Aorta (tissue), 5 donors: ENCODE measurements at regions not wholly inside any gene's neighbourhood (a gene's known extent, or its start where the extent isn't known, plus 50 kb on each side); places are given as distances from the start of the nearest gene placed in this dataset.

Experiments used
- ATAC-seq: fragments of 200-7000 bp; cut with Tn5 transposase; one replicate; pipeline ENCODE4 v1.9.1; 2022; ENCODE audit warnings: moderate library complexity; ENCODE audit not compliant: low FRiP score
- DNase-seq, 2 donors: peaks; one replicate each; pipeline ENCODE4 v3.0.0-alpha.2; 2020
- H3K27ac ChIP-seq, 2 donors: one replicate each; pipeline ENCODE4 v1.5.1; 2013; ENCODE audit warnings: low read length in 2 of 2, mild to moderate bottlenecking in 2 of 2, moderate library complexity in 2 of 2, control low read depth in 1 of 2, inconsistent platforms in 1 of 2, low read depth in 1 of 2
- H3K27me3 ChIP-seq, 2 donors: one replicate each; pipeline ENCODE4 v1.6.1; 2013; ENCODE audit warnings: control low read depth in 1 of 2, low read length in 1 of 2, mild to moderate bottlenecking in 1 of 2, moderate library complexity in 1 of 2; ENCODE audit not compliant: insufficient read depth in 2 of 2, control insufficient read depth in 1 of 2
- H3K36me3 ChIP-seq, 2 donors: one replicate each; pipeline ENCODE4 v1.6.1; 2013; ENCODE audit warnings: control low read depth in 1 of 2, low read length in 1 of 2, mild to moderate bottlenecking in 1 of 2; ENCODE audit not compliant: insufficient read depth in 2 of 2, control insufficient read depth in 1 of 2
- H3K4me1 ChIP-seq, 2 donors: one replicate each; pipeline ENCODE4 v1.6.1; 2013; ENCODE audit warnings: low read length in 2 of 2, control low read depth in 1 of 2, mild to moderate bottlenecking in 1 of 2, moderate library complexity in 1 of 2; ENCODE audit not compliant: insufficient read depth in 2 of 2, control insufficient read depth in 1 of 2
- H3K4me3 ChIP-seq, 2 donors: one replicate each; pipeline ENCODE4 v1.5.1; 2013; ENCODE audit warnings: low read length in 2 of 2, control low read depth in 1 of 2, mild to moderate bottlenecking in 1 of 2
- H3K9me3 ChIP-seq: one replicate; pipeline ENCODE4 v1.6.1; 2013; ENCODE audit warnings: mild to moderate bottlenecking, low read length; ENCODE audit not compliant: control insufficient read depth
- WGBS, 2 donors: extraction: QIAGEN DNeasy Blood & Tissue Kit; methylation state at CpG; one replicate each; pipeline ENCODE4 v1.1.7; 2013; 5-methylcytosine and 5-hydroxymethylcytosine counted together
- intact Hi-C, 2 donors: fragments of 100-400 bp; cut with DNase I; formaldehyde crosslinking; loops; one replicate each; pipeline versions ENCODE4 v1.14.2 to v1.15.0; 2022
- donor health status: healthy with polysubstance abuse.
- donor health status: Bipolar disorder and iron deficiency.
- donor health status: DM: no; HTN: no; CAD: no.
- donor health status: DM: no; HTN: no; CAD: no.
- donor health status: DM: yes; HTN: yes; CAD: no.

DNA sequence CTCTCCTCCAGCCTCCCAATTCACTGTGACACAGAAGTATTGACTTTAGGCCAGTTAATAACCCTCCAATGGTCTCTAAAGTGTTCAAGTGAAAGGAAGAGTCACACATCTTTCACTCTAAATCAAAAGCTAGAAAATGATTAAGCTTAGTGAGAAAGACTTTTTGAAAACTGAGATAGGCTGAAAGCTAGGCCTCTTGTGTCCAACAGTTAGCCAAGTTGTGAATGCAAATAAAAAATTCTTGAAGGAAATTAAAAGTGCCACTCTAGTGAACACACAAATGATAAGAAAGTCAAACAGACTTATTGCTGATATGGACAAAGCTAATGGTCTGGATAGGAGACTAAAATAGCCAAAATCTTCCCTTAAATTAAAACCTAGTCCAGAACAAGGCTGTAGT, 687.2 kb downstream of the TRIML1 start:
- DNase-seq (no peak), ATAC-seq (no peak)
- H3K4me1 ChIP-seq: no peaks in the 10 kb centered on the region
- intact Hi-C loops: no loop called here
- H3K4me3 ChIP-seq: no peak overlapping the region
- no peaks in the 10 kb centered on the region for H3K36me3 ChIP-seq
- no peak overlapping the region for H3K27ac ChIP-seq
- H3K27me3 ChIP-seq: no peaks in the 10 kb centered on the region
- H3K9me3 ChIP-seq: no peaks in the 10 kb centered on the region

DNA sequence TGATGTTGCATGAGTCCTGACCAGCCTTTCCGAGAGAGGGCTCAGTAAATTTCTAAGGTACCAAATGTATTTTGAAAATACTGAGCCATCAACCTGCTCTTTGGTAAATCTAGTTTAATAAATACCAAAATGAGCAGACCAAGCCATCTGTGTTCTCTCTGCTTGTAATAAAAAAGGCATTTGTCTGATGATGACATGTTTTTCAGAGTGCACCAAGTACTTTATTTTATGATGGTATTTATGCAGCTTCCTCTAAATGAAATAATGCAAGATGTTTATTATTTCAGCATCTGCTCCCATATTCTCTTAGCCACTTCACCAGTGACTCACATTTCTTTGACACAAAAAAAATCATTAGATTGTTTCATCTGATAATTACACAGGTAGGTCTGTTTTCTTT, 700.5 kb downstream of the TRIML1 start:
- intact Hi-C loops: no loop called here
- H3K27ac ChIP-seq: no peak overlapping the region
- WGBS, 2 donors: 85 to 100% methylated on average over 1 of the region's 1 CpG
- H3K36me3 ChIP-seq: no peaks in the 10 kb centered on the region
- DNase-seq (no peak), ATAC-seq (no peak)
- no peaks in the 10 kb centered on the region for H3K9me3 ChIP-seq
- H3K4me3 ChIP-seq: no peak overlapping the region
- H3K27me3 ChIP-seq: no peaks in the 10 kb centered on the region
- H3K4me1 ChIP-seq: no peaks in the 10 kb centered on the region

DNA sequence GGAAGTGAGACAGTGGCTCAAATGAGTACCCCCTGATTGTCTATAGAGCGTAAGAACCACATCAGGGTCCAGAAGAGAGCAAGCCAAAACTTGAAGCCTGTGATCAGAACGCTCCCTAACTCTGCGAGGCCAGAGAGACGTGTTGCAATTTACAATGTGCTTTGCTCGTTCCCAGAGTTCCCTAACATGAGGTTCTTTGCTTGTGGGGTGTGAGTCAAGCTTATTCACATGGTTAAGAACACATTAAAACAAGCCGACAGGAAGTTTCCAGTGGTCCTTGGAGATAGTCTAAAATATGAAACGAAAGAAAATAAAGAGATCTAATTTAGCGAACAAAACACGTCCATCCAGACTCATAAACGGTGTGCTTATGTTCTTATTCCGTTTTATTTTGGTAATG, 702.3 kb downstream of the TRIML1 start:
- 71 to 80% methylated on average over 11 of the region's 11 CpGs for WGBS, 2 donors
- Histone ChIP-seq H3K4me1 (no peaks in the 10 kb centered on the region), H3K9me3 (no peaks in the 10 kb centered on the region), H3K36me3 (no peaks in the 10 kb centered on the region), H3K27ac (no peak overlapping the region), H3K27me3 (no peaks in the 10 kb centered on the region), H3K4me3 (no peak overlapping the region)
- no peak for ATAC-seq
- no peak for DNase-seq
- intact Hi-C loops: no loop called here

DNA sequence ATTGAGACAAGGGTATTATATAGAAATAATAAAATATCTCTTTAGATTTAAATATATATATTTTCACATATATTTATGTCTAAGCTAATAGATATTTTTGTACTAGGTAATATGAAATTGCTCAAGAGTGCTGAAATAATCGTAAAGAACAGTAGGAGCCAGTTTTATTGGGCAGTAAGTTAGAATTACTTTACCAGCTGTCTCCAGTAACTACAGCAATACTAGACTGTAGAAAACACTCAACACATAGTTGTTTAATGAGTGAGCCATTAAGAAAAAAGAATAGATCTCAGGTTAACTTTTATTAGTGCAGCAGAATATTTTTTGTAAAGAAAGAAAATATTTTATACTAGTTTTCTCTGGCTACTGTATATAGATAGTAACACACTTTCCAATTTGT, 715.2 kb downstream of the TRIML1 start:
- no peak for DNase-seq
- H3K27me3 ChIP-seq: no peaks in the 10 kb centered on the region
- WGBS, 2 donors: 74 to 75% methylated on average over 1 of the region's 1 CpG

DNA sequence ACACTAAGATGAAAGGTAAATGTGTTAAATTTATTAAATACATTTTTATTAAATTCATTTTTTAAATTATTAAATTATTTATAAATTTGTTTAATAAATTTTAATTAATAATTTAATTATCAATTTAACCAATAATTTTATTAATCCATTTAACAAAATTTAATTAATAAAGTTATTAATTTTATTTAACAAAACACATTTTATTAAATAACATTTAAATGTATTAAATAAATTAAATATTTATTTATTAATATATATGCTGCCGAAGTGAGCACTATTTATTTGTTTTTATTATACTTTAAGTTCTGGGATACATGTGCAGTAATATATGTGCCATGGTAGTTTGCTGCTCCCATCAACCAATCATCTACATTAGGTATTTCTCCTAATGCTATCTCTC, 719.5 kb downstream of the TRIML1 start:
- Histone ChIP-seq H3K27me3 (no peaks in the 10 kb centered on the region), H3K4me1 (no peaks in the 10 kb centered on the region), H3K4me3 (no peak overlapping the region), H3K9me3 (no peaks in the 10 kb centered on the region), H3K27ac (no peak overlapping the region), H3K36me3 (no peaks in the 10 kb centered on the region)
- DNase-seq (no peak), ATAC-seq (no peak)
- WGBS, 2 donors: 48 to 50% methylated on average over 1 of the region's 1 CpG
- intact Hi-C loops: no loop called here

More for the DNA sequence above, 715.2 kb downstream of the TRIML1 start:
- no peaks in the 10 kb centered on the region for H3K4me1 ChIP-seq
- no peak for ATAC-seq
- no peak overlapping the region for H3K27ac ChIP-seq
- H3K4me3 ChIP-seq: no peak overlapping the region
- H3K9me3 ChIP-seq: no peaks in the 10 kb centered on the region
- intact Hi-C loops: no loop called here
- no peaks in the 10 kb centered on the region for H3K36me3 ChIP-seq

DNA sequence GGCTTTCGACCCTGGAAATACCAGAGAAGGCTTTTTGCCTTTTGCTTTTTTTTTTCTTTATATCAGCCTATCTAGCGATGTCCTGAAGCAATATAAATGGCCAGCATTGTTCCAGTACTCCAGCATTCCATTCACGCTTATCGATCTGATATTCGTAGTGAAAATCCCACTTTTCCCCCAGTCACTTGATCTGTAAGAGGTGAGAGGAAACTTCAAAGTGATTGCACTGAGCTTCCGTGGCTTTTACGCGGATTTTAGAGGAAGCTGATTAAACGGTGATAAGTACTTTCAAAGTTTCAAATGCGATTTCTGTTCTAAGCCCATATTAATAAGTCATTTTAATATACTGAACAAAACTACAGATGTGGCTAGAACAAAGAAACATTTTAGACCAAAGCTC, 725.5 kb downstream of the TRIML1 start:
- H3K27ac ChIP-seq: no peak overlapping the region
- intact Hi-C loops: no loop called here
- H3K4me1 ChIP-seq: no peaks in the 10 kb centered on the region
- H3K9me3 ChIP-seq: no peaks in the 10 kb centered on the region
- no peak overlapping the region for H3K4me3 ChIP-seq
- no peaks in the 10 kb centered on the region for H3K36me3 ChIP-seq
- DNase-seq (no peak), ATAC-seq (no peak)
- no peaks in the 10 kb centered on the region for H3K27me3 ChIP-seq
- WGBS, 2 donors: 76 to 84% methylated on average over 10 of the region's 10 CpGs

DNA sequence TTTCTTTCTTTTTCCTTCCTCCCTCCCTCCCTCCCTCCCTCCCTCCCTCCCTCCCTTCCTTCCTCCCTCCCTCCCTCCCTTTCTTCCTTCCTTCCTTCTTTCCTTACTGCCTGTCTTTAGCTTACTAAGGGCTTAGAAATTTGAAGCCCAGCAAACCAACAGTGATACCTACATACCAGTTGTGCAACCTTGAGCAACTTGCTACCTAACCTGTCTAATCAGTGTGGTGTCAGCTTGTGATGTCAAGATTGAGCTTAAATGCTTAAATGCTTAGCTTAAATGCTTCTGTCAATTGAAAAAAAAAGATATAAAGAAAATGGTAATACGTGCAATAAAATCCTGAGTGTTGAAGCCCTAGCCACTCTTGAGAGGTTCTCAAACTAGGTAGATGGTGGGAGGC, 728.6 kb downstream of the TRIML1 start:
- Histone ChIP-seq H3K4me3 (no peak overlapping the region), H3K27me3 (no peaks in the 10 kb centered on the region), H3K36me3 (no peaks in the 10 kb centered on the region), H3K27ac (no peak overlapping the region), H3K4me1 (no peaks in the 10 kb centered on the region), H3K9me3 (no peaks in the 10 kb centered on the region)
- WGBS, 2 donors: 0 to 67% methylated on average over 1 of the region's 1 CpG
- intact Hi-C loops: no loop called here
- DNase-seq (no peak), ATAC-seq (no peak)

DNA sequence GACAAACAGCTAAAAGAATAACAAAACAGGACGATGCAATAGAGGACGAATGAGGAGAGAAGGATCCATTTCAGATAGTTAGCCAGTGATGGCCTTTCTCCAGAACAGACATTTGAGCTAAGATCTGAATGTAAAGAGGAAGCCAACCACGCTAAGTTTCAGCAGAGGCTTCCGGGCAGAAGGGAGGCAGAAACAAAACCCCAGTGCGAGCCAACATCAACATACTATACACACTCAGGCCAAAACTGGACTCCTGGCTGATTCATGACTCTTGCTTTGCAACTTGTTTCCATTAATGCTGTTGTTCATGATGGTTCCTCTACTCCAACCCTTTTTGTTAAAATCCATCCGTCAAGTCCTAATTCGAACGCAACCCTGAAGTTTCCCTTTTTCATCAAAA, 730.3 kb downstream of the TRIML1 start:
- DNase-seq (no peak), ATAC-seq (no peak)
- no peaks in the 10 kb centered on the region for H3K27me3 ChIP-seq
- H3K4me3 ChIP-seq: no peak overlapping the region
- WGBS, 2 donors: 16 to 26% methylated on average over 8 of the region's 8 CpGs
- H3K27ac ChIP-seq: no peak overlapping the region
- intact Hi-C loops: no loop called here
- H3K4me1 ChIP-seq: no peaks in the 10 kb centered on the region
- H3K9me3 ChIP-seq: no peaks in the 10 kb centered on the region
- no peaks in the 10 kb centered on the region for H3K36me3 ChIP-seq

DNA sequence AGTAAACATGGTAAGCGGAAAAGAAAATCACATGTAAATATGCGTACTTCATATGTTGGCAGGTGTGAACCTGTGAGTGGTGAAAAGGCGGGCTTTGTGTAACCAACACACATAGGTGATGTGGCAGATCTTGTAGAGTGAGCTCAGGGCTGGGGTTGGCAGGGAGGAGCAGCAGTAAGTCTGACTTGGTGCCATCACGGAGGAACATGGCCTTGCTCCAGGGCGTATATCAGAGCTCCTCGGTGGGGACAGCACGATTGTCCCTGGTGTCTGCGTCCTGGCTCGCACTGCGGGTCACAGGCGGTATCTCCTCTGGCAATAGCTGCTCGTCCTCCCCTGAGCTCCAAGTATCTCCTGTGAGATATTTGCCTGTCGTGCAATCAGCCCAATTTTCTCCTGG, 733.6 kb downstream of the TRIML1 start:
- DNase-seq (no peak), ATAC-seq (no peak)
- Histone ChIP-seq H3K27me3 (no peaks in the 10 kb centered on the region), H3K4me1 (no peaks in the 10 kb centered on the region), H3K9me3 (no peaks in the 10 kb centered on the region), H3K4me3 (no peak overlapping the region), H3K36me3 (no peaks in the 10 kb centered on the region), H3K27ac (no peak overlapping the region)
- intact Hi-C loops: no loop called here
- WGBS, 2 donors: 89 to 93% methylated on average over 13 of the region's 13 CpGs
